HCT116 (cell line): ENCODE measurements at regions not wholly inside any gene's neighbourhood (a gene's known extent, or its start where the extent isn't known, plus 50 kb on each side); places are given as distances from the start of the nearest gene placed in this dataset.

Experiments
- ATAC-seq: fragments of 200-7000 bp; cut with Tn5 transposase; 2 replicates; pipeline ENCODE4 v1.9.1; 2020; ENCODE audit warnings: mild to moderate bottlenecking, moderate library complexity
- BruUV-seq: library from RNA; stranded (reverse); fragments of 400-500 nt; replicated peaks from 2 replicates; lab custom pipeline; 2021; lab: Mats Ljungman, UMichigan
- CTCF ChIA-PET: fragments of 300-600 bp; sonication (Branson Sonifier 250); formaldehyde crosslinking; loops from one replicate; lab custom pipeline; 2021; ENCODE audit warnings: antibody characterized with exemption; lab: Charles Lee
- POLR2A ChIA-PET: fragments of 300-600, 350-600 bp; sonication (Branson Sonifier 250); formaldehyde crosslinking; loops from one replicate; lab custom pipeline; 2021; ENCODE audit warnings: antibody characterized with exemption; lab: Charles Lee
- RAD21 ChIA-PET, 2 experiments: fragments of 300-600 bp; sonication (Branson Sonifier 250); formaldehyde crosslinking; loops; one replicate each; lab custom pipeline; 2023; ENCODE audit warnings: low total read pairs in 2 of 2; ENCODE audit not compliant: uncharacterized antibody in 2 of 2, unreplicated experiment in 2 of 2, low non-redundant PET in 1 of 2; lab: Charles Lee
- DNase-seq: peaks from one replicate; pipeline ENCODE4 v3.0.0-alpha.2; 2010; ENCODE audit warnings: low read depth, low spot score
- H2AFZ ChIP-seq: fragments of 200-600 bp; shearing (Covaris generic), sonication (generic); 2 replicates; pipeline ENCODE4 v1.6.1; 2017; ENCODE audit warnings: low read depth, mixed run types, mixed read lengths, antibody characterized with exemption, low read length; ENCODE audit not compliant: poor library complexity, severe bottlenecking
- H3K27ac ChIP-seq: 2 replicates; pipeline ENCODE4 v1.5.1; 2012; ENCODE audit warnings: low read depth, low read length
- H3K27me3 ChIP-seq: fragments of 200-600 bp; sonication (generic); 2 replicates; pipeline ENCODE4 v1.6.1; 2016; ENCODE audit warnings: mixed run types, low read length, mixed read lengths; ENCODE audit not compliant: insufficient read depth
- H3K36me3 ChIP-seq, 2 experiments: fragments of 200-500 bp in 1 of 2; fragments of 200-600 bp in 1 of 2; sonication (Bioruptor generic) in 1 of 2; sonication (generic) in 1 of 2; 2 replicates each; pipeline versions ENCODE4 v1.5.1 to v1.6.1; 2014 to 2016; ENCODE audit warnings: low read length in 2 of 2, inconsistent platforms in 1 of 2, mixed read lengths in 1 of 2, mixed run types in 1 of 2; ENCODE audit not compliant: insufficient read depth in 2 of 2, control insufficient read depth in 1 of 2
- H3K4me1 ChIP-seq, 2 experiments: fragments of 200-600 bp in 1 of 2; sonication (generic) in 1 of 2; 2 replicates each; pipeline versions ENCODE4 v1.5.1 to v1.6.1; 2012 to 2017; ENCODE audit warnings: low read length in 2 of 2, inconsistent platforms in 1 of 2, mild to moderate bottlenecking in 1 of 2, mixed read lengths in 1 of 2, mixed run types in 1 of 2, moderate library complexity in 1 of 2; ENCODE audit not compliant: insufficient read depth in 2 of 2, control insufficient read depth in 1 of 2
- H3K4me2 ChIP-seq: fragments of 200-600 bp; sonication (generic); 2 replicates; pipeline ENCODE4 v1.6.1; 2017; ENCODE audit warnings: mixed run types, low read length, mixed read lengths
- H3K4me3 ChIP-seq, 2 experiments: fragments of 200-600 bp in 1 of 2; sonication (generic) in 1 of 2; replicated peaks in 1 of 2; 2 replicates each; pipeline ENCODE4 v1.5.1; 2011 to 2016; ENCODE audit warnings: low read length in 2 of 2, control low read depth in 1 of 2, low read depth in 1 of 2, mild to moderate bottlenecking in 1 of 2, mixed read lengths in 1 of 2, mixed run types in 1 of 2
- H3K79me2 ChIP-seq: fragments of 200-600 bp; sonication (generic); 2 replicates; pipeline ENCODE4 v1.6.1; 2017; ENCODE audit warnings: mild to moderate bottlenecking, mixed run types, low read length, moderate library complexity, mixed read lengths; ENCODE audit not compliant: insufficient read depth
- H3K9ac ChIP-seq: fragments of 200-600 bp; sonication (generic); 2 replicates; pipeline ENCODE4 v1.6.1; 2016; ENCODE audit warnings: low read length, mixed read lengths
- H3K9me2 ChIP-seq: fragments of 200-600 bp; sonication (generic), shearing (Covaris generic); 2 replicates; pipeline ENCODE4 v1.6.1; 2017; ENCODE audit warnings: mixed run types, mild to moderate bottlenecking, moderate library complexity; ENCODE audit not compliant: insufficient read depth
- H3K9me3 ChIP-seq, 2 experiments: fragments of 200-500 bp in 1 of 2; fragments of 200-600 bp in 1 of 2; sonication (Bioruptor generic) in 1 of 2; sonication (generic) in 1 of 2; 2 replicates each; pipeline ENCODE4 v1.6.1; 2014 to 2017; ENCODE audit warnings: low read length in 2 of 2, mixed read lengths in 2 of 2, inconsistent platforms in 1 of 2, low read depth in 1 of 2, mild to moderate bottlenecking in 1 of 2, mixed run types in 1 of 2, moderate library complexity in 1 of 2; ENCODE audit not compliant: control insufficient read depth in 1 of 2, insufficient read depth in 1 of 2
- H4K20me1 ChIP-seq: fragments of 200-600 bp; sonication (generic), shearing (Covaris generic); 2 replicates; pipeline ENCODE4 v1.6.1; 2017; ENCODE audit warnings: mixed run types, mild to moderate bottlenecking, moderate library complexity; ENCODE audit not compliant: insufficient read depth
- ATF3 ChIP-seq: IDR thresholded peaks from 2 replicates; pipeline ENCODE4 v1.6.1; 2012
- CBX3 ChIP-seq: IDR thresholded peaks from 2 replicates; pipeline ENCODE4 v1.6.1; 2012; ENCODE audit warnings: low read depth
- EGR1 ChIP-seq: IDR thresholded peaks from 2 replicates; pipeline ENCODE4 v1.6.1; 2012; ENCODE audit warnings: low read depth
- ELF1 ChIP-seq: IDR thresholded peaks from 2 replicates; pipeline ENCODE4 v1.6.1; 2012; ENCODE audit warnings: low read depth, borderline replicate concordance
- FOSL1 ChIP-seq: IDR thresholded peaks from 2 replicates; pipeline ENCODE4 v1.6.1; 2012; ENCODE audit warnings: low read depth
- POLR2A ChIP-seq: IDR thresholded peaks from 2 replicates; pipeline ENCODE4 v1.7.0; 2011; ENCODE audit warnings: borderline replicate concordance; ENCODE audit not compliant: insufficient read depth, insufficient read length; ENCODE audit errors: extremely low read depth
- POLR2AphosphoS5 ChIP-seq: IDR thresholded peaks from 2 replicates; pipeline ENCODE4 v1.6.1; 2011; ENCODE audit warnings: mild to moderate bottlenecking, low read depth, low read length, moderate library complexity
- RAD21 ChIP-seq: IDR thresholded peaks from 2 replicates; pipeline ENCODE4 v1.6.1; 2012; ENCODE audit warnings: low read depth, mild to moderate bottlenecking
- SP1 ChIP-seq: IDR thresholded peaks from 2 replicates; pipeline ENCODE4 v1.6.1; 2012; ENCODE audit warnings: low read depth
- TCF7L2 ChIP-seq: IDR thresholded peaks from 2 replicates; pipeline ENCODE4 v1.7.0; 2011; ENCODE audit warnings: borderline replicate concordance, inconsistent platforms; ENCODE audit not compliant: insufficient read depth, insufficient read length; ENCODE audit errors: extremely low read depth
- ZBTB33 ChIP-seq: IDR thresholded peaks from 2 replicates; pipeline ENCODE4 v1.6.1; 2011; ENCODE audit warnings: mild to moderate bottlenecking, low read length, moderate library complexity; ENCODE audit not compliant: insufficient replicate concordance; ENCODE audit errors: extremely low read depth
- ZFX ChIP-seq: fragments of 450-650 bp; IDR thresholded peaks from 2 replicates; pipeline ENCODE4 v1.6.1; 2017
- ZNF274 ChIP-seq: fragments of 200-500 bp; sonication (Bioruptor generic); IDR thresholded peaks from 2 replicates; pipeline ENCODE4 v1.6.1; 2014; ENCODE audit warnings: mild to moderate bottlenecking, low read depth, low read length, inconsistent platforms
- intact Hi-C: fragments of 100-400 bp; cut with micrococcal nuclease; formaldehyde crosslinking; loops from 2 replicates; pipeline ENCODE4 v1.10.0; 2022
- TF ChIP-seq, protein P1 (sequence below): IDR thresholded peaks from 2 replicates; pipeline ENCODE4 v1.6.1; 2012; ENCODE audit warnings: low read depth
- TF ChIP-seq, protein P2 (sequence below): IDR thresholded peaks from 2 replicates; pipeline ENCODE4 v1.6.1; 2012

DNA sequence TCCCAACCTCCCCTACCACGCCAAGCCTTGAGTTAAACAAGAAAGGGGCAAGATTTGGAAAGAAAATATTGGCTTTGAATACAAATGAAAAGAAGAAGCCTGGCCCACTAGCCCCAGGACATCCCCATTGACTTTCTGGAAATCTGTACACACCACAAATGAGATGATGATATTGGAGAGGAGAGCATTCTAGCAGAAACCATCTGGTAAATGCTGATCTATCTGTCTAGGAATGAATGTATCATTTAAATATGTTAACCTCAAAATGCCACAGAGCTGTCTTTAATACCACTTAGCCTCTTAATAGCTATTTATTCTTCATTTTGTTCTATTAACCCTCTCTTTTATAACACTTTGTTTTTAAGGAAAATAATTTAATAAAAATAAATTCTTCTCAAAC is 270.2 kb upstream of the PDE4D start:
- H3K4me2 ChIP-seq: no peak overlapping the region
- no peaks in the 10 kb centered on the region for H3K9me3 ChIP-seq
- H3K27ac ChIP-seq: no peak overlapping the region
- no peak overlapping the region for H3K9ac ChIP-seq
- no peaks in the 10 kb centered on the region for H3K79me2 ChIP-seq
- ChIA-PET CTCF (no interaction called here), RAD21 (no interaction called here), POLR2A (no interaction called here)
- H3K27me3 ChIP-seq: no peaks in the 10 kb centered on the region
- no peak for ATAC-seq
- H3K36me3 ChIP-seq: no peaks in the 10 kb centered on the region
- no peaks in the 10 kb centered on the region for H4K20me1 ChIP-seq
- no peak for TF ChIP-seq POLR2A
- TF ChIP-seq, protein P1, sequence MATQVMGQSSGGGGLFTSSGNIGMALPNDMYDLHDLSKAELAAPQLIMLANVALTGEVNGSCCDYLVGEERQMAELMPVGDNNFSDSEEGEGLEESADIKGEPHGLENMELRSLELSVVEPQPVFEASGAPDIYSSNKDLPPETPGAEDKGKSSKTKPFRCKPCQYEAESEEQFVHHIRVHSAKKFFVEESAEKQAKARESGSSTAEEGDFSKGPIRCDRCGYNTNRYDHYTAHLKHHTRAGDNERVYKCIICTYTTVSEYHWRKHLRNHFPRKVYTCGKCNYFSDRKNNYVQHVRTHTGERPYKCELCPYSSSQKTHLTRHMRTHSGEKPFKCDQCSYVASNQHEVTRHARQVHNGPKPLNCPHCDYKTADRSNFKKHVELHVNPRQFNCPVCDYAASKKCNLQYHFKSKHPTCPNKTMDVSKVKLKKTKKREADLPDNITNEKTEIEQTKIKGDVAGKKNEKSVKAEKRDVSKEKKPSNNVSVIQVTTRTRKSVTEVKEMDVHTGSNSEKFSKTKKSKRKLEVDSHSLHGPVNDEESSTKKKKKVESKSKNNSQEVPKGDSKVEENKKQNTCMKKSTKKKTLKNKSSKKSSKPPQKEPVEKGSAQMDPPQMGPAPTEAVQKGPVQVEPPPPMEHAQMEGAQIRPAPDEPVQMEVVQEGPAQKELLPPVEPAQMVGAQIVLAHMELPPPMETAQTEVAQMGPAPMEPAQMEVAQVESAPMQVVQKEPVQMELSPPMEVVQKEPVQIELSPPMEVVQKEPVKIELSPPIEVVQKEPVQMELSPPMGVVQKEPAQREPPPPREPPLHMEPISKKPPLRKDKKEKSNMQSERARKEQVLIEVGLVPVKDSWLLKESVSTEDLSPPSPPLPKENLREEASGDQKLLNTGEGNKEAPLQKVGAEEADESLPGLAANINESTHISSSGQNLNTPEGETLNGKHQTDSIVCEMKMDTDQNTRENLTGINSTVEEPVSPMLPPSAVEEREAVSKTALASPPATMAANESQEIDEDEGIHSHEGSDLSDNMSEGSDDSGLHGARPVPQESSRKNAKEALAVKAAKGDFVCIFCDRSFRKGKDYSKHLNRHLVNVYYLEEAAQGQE: no peak
- no peak for TF ChIP-seq EGR1
- no peak for TF ChIP-seq TCF7L2
- TF ChIP-seq ZBTB33: no peak
- no peak for TF ChIP-seq CBX3
- TF ChIP-seq ZFX: no peak
- TF ChIP-seq, protein P2, sequence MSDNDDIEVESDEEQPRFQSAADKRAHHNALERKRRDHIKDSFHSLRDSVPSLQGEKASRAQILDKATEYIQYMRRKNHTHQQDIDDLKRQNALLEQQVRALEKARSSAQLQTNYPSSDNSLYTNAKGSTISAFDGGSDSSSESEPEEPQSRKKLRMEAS: no peak
- no peak for TF ChIP-seq ATF3
- no peak for TF ChIP-seq FOSL1
- no peak for TF ChIP-seq ZNF274
- no peak for TF ChIP-seq RAD21
- no peak for TF ChIP-seq ELF1
- TF ChIP-seq POLR2AphosphoS5: no peak
- no peak for TF ChIP-seq SP1
- no peak overlapping the region for H3K4me3 ChIP-seq
- no TSS peak for BruUV-seq
- intact Hi-C loops: loop anchor here (5.0 kb wide), 1 partner anchor 351 kb away; no protein-coding TSS in a partner anchor
- H2AFZ ChIP-seq: no peak overlapping the region
- H3K9me2 ChIP-seq: no peaks in the 10 kb centered on the region
- DNase-seq: no peak
- no peaks in the 10 kb centered on the region for H3K4me1 ChIP-seq
